BE2C (cell line): ENCODE measurements at regions not wholly inside any gene's neighbourhood (a gene's known extent, or its start where the extent isn't known, plus 50 kb on each side); places are given as distances from the start of the nearest gene placed in this dataset.

Source experiments
- DNase-seq: peaks from one replicate; pipeline ENCODE4 v3.0.0-alpha.2; 2020
- H3K27me3 ChIP-seq: fragments of 250-450 bp; sonication (Bioruptor Pico); 2 replicates; pipeline ENCODE4 v1.5.1; 2020; ENCODE audit warnings: mild to moderate bottlenecking
- H3K36me3 ChIP-seq: fragments of 250-450 bp; sonication (Bioruptor Pico); 2 replicates; pipeline ENCODE4 v1.5.1; 2020; ENCODE audit warnings: mild to moderate bottlenecking
- H3K4me1 ChIP-seq: fragments of 250-450 bp; sonication (Bioruptor Pico); 2 replicates; pipeline ENCODE4 v1.5.1; 2020
- H3K4me3 ChIP-seq: 2 replicates; pipeline ENCODE4 v1.5.1; 2011; ENCODE audit warnings: low read depth, low read length
- H3K9me3 ChIP-seq: fragments of 250-450 bp; sonication (Bioruptor Pico); 2 replicates; pipeline ENCODE4 v1.5.1; 2020
- TF ChIP-seq, protein P1 (sequence below): IDR thresholded peaks from 2 replicates; pipeline ENCODE4 v1.5.1; 2012; ENCODE audit warnings: mild to moderate bottlenecking, low read depth, low read length

DNA sequence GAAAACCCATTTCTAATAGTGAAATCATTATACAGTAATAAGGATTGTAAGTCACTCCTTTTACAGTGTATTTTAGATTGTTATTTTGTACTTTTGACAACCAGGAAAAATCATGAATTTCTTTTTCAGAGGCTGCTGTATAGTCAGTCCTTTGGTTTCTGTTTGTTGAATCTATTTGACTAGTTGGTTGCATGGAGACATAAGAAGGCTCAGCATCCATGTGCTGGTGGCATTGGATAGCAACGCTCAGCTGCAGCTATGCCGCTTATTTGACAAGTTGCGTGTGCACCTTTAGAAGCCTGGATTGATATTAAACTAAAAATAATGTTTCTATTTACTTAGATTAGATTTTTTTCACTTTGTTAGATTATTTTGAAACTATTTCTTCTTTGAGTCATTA is 254.1 kb upstream of the SYT4 start:
- H3K4me1 ChIP-seq, result no peaks in the 10 kb centered on the region
- H3K36me3 ChIP-seq, result no peaks in the 10 kb centered on the region
- H3K27me3 ChIP-seq, result no peaks in the 10 kb centered on the region
- TF ChIP-seq, protein P1, sequence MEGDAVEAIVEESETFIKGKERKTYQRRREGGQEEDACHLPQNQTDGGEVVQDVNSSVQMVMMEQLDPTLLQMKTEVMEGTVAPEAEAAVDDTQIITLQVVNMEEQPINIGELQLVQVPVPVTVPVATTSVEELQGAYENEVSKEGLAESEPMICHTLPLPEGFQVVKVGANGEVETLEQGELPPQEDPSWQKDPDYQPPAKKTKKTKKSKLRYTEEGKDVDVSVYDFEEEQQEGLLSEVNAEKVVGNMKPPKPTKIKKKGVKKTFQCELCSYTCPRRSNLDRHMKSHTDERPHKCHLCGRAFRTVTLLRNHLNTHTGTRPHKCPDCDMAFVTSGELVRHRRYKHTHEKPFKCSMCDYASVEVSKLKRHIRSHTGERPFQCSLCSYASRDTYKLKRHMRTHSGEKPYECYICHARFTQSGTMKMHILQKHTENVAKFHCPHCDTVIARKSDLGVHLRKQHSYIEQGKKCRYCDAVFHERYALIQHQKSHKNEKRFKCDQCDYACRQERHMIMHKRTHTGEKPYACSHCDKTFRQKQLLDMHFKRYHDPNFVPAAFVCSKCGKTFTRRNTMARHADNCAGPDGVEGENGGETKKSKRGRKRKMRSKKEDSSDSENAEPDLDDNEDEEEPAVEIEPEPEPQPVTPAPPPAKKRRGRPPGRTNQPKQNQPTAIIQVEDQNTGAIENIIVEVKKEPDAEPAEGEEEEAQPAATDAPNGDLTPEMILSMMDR, result no peak
- DNase-seq, result no peak
- H3K9me3 ChIP-seq, result no peaks in the 10 kb centered on the region
- no peak overlapping the region for H3K4me3 ChIP-seq

DNA sequence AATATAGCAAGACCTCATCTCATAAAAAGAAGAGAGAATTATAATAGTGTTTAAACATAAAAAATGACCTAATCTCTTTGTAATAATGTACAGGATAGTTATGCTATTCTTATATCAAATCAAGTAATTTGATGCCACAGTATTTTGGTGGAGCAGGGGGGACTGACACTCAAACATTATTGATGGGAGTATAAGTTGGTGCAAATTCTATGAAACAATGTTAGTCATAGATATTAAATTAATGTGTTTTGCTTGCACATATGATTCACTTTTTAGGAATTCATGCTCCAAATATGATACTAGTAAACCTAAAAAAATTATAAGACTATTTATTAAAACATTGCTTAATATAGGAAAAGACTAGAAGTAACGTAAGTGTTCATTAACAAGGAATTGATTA is 256.1 kb upstream of the SYT4 start:
- TF ChIP-seq, protein P1, result no peak
- no peaks in the 10 kb centered on the region for H3K36me3 ChIP-seq

DNA sequence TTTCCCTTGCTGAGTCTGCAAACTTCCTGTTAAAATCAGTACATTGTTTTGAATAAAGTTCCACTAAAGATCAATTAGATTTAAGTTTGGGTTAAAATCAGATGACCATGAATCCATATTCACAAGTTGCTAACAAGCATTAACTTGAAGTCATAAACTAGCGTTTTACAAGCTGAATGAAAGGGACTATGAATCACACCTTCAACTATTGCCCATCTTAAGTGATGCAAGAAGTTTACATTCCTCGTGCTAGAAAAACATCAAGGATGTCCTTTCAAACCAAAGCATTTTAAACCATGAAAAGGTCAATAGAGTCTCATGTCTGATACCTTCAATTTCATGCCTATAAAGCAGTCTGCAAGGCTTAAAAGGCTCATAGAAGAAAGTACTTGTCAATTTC is 257.2 kb upstream of the SYT4 start:
- H3K9me3 ChIP-seq, result no peaks in the 10 kb centered on the region
- H3K4me1 ChIP-seq, result no peaks in the 10 kb centered on the region
- no peaks in the 10 kb centered on the region for H3K27me3 ChIP-seq
- TF ChIP-seq, protein P1, result no peak
- no peaks in the 10 kb centered on the region for H3K36me3 ChIP-seq
- no peak overlapping the region for H3K4me3 ChIP-seq
- DNase-seq, result no peak

More for the DNA sequence above, 256.1 kb upstream of the SYT4 start:
- Histone ChIP-seq H3K4me1 (no peaks in the 10 kb centered on the region), H3K9me3 (no peaks in the 10 kb centered on the region), H3K4me3 (no peak overlapping the region), H3K27me3 (no peaks in the 10 kb centered on the region)
- DNase-seq, result no peak

DNA sequence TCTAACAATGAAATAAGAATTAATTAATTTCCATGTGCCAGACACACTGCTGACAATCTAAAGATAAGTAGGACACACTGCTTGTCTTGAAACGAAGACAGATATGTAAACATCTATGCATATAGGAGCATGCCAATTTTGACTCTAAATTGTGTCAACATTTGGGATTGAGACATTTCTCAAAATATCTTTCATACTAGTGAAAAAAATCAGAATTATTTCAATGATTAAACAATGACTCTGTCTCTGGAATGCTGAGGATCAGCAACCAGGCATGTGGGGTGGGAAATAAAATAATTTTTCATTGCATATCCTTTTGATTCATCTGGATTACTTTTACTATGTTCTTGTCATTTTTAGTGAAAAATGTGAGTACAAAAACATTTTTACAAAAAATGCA is 262.6 kb upstream of the SYT4 start:
- H3K36me3 ChIP-seq, result no peaks in the 10 kb centered on the region
- no peak for DNase-seq
- H3K4me3 ChIP-seq, result no peak overlapping the region
- H3K4me1 ChIP-seq, result peaks cover 6% of the 10 kb centered on the region; the same call in 1 of the 2 replicates
- TF ChIP-seq, protein P1, result no peak
- H3K9me3 ChIP-seq, result no peaks in the 10 kb centered on the region
- no peaks in the 10 kb centered on the region for H3K27me3 ChIP-seq

DNA sequence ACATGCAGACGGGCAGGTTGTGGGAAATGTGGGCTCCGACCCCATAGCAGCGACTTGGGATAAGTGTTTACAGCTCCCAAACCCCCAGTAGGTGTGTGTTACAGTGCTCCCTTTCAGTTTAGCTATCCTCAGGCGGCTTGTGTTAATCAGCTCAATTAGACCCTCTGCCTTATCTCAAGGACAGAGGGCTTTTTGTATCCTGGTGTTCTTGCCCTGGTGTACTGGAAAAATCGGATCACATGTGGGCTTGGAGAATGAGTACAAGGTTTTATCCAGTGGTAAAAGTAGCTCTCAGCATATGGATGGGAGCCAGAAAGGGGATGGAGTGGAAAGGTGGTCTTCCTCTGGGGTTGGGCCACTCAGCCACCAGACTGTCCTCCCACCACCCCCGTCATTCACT is 264.7 kb upstream of the SYT4 start:
- DNase-seq, result peak; percentile 8

DNA sequence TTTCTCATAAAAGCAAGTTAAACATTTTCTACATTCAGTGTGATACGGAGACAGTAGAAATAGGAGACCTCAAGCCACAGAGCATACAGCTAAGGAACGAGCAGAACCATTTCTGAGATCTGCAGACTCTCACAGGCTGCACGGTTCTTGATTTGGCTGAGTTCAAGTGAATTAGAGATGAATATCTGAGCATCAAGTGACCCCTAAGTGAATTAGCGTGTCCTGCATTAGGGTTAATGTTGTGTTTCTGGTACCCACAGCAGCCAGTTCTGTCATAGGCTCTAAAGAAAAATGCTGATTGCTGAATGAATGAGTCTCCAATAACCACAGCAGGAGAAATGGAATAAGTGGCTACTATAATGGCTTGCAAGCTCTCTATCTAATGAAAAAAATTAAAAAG is 265.9 kb upstream of the SYT4 start:
- TF ChIP-seq, protein P1, result no peak
- Histone ChIP-seq H3K36me3 (no peaks in the 10 kb centered on the region), H3K9me3 (no peaks in the 10 kb centered on the region), H3K4me3 (no peak overlapping the region; the same call in none of the 2 replicates), H3K4me1 (peaks cover 6% of the 10 kb centered on the region; the same call in 1 of the 2 replicates), H3K27me3 (no peaks in the 10 kb centered on the region)
- DNase-seq, result peak; percentile 37

More for the DNA sequence above, 264.7 kb upstream of the SYT4 start:
- TF ChIP-seq, protein P1, result no peak
- Histone ChIP-seq H3K4me3 (no peak overlapping the region), H3K4me1 (peaks cover 6% of the 10 kb centered on the region; the same call in 1 of the 2 replicates), H3K27me3 (no peaks in the 10 kb centered on the region), H3K9me3 (no peaks in the 10 kb centered on the region), H3K36me3 (no peaks in the 10 kb centered on the region)
